NCI-H524 (cell line): ENCODE measurements at regions not wholly inside any gene's neighbourhood (a gene's known extent, or its start where the extent isn't known, plus 50 kb on each side); places are given as distances from the start of the nearest gene placed in this dataset.

ENCODE experiments used
- DNase-seq, 2 experiments: peaks; one replicate each; lab custom pipeline; 2025; lab: John Stamatoyannopoulos, UW

DNA sequence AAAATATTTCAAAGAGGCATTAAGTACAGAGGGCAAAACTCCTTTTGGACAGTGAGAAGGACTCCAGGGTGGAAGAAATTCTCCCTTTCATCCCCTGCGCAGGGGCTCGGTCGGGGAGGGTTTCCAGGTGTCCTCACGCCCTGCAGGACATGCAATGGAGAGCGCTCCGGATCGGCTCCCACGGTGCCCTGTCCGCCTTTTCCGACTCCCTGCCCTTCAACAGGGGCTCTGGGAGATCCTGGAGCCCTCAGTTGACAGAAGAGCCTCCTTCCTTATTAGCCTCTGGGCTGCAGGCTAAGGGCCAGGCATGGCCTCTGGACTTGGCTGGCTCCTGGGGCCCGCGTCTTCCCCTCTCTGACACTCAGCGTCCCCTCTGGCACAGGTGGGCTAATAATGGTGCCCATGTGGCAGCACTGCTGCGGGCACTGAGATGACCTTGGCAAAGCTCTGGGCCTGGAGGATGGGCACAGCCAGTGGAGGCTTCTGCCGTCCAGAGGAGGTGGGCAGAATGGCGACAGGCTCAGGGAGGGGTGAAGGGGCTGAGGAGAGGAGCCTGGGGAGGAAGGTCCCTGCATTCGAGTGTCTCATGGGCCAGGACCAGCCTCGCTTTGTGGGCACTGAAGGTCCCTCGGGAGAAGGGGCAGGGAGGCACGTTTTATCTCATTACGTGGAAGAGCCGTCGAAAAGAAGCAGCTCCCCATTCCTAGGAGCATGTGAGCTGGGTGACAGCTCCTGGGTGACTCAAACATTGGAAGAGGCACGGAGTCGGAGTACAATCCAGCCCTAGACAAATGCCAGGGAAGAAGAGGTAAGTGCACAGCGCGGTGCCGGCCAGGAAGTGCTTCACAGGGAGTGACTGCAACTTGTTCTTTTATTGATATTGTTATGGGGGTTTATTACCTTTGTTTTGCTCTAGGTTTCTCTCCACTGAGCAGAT lies 161.7 kb downstream of the IRF8 start:
- no peak for DNase-seq

DNA sequence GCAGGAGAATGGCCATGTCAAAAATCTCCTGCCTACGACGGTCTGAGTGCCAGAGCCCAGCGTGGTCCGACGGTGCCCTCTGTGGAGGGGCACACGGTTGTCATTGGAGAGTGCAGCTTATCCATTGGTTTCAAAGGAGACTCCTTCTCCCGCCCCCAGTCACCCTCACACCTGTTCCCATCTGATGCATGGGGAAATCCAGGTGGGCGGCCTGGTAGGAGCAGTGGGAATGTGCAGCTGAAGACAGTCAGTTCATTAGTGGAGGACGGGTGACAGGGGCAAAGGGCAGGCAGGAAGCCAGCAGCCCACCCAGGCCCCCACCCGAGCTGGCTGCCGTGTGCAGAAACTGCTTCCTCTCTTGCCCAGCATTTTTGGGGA lies 162.3 kb downstream of the IRF8 start:
- no peak for DNase-seq

DNA sequence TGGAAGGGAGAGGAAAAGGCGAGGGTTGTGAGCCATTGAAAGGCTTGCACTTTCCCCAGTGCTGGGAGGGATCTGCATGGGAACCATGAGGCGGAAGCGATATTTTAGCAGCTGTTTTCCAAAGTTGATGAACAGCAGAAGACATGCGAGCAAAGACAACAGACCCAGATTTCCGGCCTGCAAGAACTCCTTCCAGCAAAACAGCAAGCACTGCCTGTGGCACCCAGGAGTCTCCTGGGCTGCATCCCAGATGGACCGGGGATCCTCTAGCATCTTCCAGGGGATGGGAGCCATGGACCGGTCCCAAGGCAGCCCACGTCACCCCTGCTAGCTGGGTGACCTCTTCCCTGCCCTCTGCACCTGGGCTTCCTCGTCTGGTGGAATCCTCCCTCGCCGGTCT lies 162.8 kb downstream of the IRF8 start:
- no peak for DNase-seq

DNA sequence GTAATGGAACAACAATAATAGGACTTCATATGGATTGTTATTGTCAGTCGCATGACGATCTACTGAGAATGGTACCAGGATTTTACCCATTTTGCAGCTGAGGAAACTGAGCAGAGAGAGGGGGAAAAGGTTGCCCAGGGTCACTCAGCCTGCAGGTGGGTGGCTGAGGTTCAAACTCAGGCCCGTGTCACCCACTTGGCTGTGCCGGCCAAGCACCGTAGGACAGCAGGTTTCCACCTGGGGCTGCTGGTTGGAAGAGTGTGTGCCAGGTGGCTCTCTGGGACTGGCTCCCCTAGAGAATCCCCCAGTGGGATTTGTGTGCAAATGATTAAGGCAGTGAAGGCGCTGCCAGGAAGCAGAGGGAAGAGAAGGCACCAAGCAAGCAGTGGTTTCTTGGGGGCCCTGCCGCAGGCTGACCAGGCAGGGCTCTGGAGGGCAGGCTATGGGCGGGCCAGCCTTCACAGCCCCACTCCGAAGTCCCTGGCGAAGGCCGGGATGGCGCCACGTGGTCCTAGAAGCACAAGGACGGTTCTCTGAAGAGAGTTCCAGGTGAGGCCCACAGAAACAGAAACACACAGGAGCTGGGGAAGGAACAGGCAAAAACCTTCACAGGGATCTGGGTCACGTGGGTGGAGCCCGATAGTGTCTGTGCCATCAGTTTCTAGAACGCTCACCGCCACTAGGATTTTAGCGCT lies 163.5 kb downstream of the IRF8 start:
- DNase-seq, result no peak

DNA sequence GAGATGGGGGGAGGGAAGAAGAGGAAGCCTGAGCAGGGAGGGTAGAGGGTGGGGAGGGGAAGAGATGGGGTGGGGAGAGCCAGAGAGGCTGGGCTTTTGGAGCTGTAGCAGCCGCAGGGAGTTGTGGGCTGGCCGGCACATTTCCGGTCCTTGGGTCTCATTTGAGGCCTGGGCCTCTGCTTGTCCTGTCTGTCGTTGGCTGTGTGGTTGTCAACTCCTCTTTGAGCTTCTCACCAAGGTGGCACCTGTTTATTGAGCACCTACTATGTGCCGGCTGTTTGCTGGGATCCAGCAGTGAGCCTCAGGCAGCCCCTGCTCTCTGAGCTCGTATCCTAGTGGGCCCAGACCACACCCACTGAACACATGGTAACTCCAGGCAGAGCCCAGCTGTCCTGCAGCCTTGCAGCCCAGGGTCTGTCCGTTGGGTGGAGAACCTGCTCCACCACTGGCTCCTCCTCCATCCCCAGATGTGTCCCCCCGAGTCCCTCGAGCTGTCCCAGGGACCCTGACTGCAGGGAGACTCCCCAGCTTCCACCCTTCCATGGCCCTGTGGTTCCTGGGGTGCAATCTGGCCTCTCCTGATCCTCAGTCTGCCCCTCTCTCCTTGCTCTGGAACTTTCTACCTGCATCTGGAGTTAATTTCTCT lies 164.9 kb downstream of the IRF8 start:
- no peak for DNase-seq

DNA sequence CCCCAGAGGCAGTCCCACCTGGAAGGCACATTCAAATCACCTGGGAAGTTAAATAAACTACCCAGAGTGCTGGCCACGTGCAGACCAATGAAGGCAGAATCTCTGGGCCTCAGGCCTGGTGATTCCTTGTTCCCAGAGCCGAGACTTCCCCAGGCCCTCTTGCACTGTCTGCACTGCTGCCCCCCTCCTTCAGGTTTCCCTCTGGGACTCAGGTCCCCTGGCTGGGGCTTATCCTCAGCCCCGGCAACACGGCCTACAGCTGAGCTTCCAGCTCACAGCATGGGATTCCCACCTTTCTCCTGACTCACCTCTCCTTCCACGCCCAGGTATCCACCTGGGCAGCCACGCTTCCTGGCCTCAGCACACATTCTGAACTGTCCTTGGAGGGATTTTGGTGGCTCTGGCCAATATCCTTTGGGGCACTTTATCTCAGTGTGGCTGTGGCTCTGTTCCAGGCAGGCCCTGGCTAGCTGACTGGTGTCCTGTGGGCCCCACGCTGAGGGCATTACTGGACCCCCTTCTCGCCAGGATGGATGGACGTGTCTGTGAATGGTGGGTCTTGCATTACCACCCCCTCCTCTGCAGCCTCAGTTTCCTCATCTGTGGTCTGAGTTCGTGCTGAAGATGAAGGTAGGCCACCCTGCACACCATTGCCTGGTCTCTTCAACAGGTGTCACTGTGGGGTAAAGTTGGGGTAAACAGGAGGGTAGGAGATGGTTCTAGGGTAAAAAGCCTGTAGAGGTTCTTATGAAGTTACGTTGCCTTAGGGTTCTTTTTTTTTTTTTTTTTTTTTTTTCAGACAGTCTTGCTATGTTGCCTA lies 165.7 kb downstream of the IRF8 start:
- DNase-seq, result no peak

DNA sequence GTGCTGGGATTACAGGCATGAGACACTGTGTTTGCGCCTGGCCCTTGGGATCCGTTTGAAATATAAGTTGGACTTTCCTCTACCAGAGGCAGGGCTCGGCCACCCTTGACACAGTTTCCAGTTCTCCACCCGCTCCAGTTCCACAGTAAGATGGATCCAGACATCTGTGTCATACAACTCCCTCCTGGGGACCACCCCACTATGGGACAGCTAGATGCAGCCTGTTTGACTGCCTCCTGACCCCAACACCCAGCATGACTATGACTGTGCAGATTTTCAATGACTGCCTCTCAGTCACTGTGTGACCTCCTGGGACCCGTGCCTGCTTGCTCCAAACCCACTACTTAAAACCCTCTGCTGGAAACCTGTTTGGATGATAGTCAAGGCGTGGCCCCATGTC lies 166.7 kb downstream of the IRF8 start:
- no peak for DNase-seq

DNA sequence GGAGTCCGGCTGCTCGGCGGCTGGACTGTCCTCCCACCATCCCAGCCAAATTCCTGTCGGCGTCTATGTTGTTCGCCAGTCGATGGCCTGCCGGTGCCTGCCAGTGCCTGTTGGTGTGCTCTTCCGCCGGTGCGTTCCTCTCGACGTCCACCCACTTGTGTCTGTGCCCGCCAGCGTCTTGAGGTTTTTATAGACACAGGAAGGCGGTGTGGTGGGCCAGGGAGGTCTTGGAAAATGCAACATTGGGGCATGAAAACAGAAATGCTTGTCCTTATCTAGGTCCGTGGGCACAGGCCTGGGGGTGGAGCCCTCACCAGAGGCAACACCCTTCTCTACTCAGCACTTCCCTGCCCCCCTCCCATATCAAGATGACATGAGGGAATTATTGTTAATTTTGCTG lies 167.8 kb downstream of the IRF8 start:
- DNase-seq, result no peak

DNA sequence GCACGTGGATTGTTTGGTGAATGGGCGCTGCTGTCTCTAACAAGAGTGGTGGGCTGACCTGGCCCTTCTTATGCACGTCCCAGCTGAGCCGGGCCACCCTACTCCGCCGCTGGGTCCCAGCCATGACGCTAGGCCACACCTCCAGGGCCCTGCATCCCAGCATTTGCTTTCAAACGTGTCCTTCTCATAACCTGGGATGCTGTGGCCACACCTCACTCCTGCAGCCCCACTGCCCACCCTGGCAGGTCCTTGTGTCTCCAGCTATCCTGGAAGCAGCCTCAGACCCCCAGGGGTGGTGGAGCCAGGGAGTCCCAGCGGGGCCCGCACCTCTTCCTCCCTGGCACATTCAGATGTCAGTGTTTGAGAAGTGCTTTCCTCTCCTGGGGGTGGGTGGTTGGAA lies 168.6 kb downstream of the IRF8 start:
- DNase-seq, result no peak

DNA sequence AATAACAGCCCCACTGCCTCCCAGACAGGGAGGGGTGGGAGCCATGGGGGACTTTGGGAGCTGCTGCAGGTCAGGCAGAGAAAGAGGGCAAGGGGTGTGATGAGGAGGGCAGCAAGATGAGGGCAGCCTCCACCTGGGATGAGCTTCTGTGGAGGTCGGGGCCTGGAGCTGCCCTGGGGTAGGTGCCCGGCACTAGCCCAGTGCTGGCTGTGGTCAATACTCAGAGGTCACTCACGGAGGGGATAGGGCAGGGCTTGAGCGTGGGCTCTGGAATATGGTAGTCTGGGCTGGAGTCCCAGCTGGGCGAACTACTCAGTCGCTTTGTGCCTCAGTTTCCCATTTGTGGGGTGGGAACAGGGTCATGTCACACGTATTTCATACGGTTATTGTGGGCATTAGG lies 169.0 kb downstream of the IRF8 start:
- DNase-seq, result no peak

DNA sequence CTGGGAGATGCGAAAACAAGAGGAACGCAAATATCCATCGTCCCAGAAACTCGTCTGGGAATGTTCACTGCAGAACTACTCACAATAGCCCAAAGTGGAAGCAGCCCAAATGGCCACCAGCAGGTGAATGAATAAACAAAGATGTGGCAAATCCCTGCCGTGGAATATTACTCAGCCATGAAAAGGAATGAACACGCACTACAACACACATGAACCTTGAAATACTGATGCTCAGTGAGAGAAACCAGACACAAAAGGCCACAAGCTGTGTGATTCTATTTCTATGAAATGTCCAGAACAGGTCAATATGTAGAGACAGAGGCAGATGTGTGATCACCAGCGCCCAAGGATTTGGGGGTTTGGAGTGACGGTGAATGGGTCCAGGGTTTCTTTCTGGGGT lies 169.8 kb downstream of the IRF8 start:
- DNase-seq, result no peak

DNA sequence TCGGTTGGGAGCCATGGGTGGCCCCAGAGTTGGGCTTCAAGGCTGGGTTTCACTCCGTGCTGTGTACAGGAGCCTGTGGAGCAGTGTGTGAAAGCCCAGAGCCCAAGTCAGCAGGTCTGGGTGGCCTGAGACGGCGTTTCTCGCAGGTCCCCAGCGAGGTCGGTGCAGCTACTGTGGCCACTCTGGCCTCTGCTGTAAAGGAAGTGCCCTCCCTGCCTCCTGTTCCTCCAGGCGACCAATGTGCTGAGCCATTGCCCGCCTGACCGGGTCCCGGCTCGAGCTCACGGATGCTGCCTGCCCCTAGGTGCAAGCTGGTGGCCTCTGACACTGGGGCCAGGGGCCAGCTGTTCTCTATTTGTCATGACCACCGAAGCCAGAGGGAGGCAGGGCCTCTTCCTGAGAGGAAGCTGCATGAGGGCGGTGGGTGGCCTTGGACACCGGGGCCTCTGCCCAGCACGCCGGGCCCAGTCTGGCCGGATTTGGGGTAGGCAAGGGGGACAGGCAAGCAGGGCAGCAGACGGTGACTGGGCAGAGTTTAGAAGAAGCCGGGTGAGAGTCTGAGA lies 170.9 kb downstream of the IRF8 start:
- DNase-seq, result no peak

DNA sequence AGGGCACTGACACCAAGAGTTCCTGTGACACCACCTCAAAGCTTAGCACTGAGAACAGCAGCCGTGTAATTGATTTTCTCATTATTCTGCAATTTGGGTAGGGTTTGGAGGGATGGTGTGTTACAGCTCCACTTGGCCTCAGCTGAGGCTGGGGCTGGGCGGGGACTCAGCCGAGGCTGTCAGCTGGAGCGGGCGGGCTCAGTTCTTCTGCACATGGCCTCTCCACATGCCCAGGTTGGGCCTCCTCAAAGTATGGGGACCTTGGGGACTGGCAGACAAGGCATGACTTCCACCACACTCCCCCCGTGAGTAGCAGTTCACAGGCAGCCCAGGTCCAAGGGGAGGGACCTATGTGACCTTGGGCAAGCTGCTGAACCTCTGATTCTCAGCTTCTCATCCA lies 171.5 kb downstream of the IRF8 start:
- DNase-seq, result no peak

DNA sequence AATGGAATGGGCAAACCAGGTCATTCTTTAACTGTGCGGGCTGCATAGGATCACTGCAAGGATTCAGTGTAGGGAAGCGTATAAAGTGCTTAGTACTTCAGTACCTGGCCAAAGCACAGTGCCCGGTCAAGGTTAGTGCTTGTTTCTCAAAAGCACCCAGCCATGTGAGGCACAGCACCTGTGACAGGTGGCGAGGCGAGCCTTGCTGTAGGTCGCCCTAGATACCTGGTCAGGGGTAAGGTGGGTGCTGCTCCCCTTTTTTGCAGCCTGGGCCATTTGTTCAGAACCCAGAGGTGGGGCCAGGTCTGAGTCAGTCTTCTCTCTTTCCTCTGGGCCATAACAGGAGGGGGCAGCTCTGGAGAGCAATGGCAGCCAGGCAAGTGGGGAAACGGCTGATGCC lies 172.0 kb downstream of the IRF8 start:
- no peak for DNase-seq

DNA sequence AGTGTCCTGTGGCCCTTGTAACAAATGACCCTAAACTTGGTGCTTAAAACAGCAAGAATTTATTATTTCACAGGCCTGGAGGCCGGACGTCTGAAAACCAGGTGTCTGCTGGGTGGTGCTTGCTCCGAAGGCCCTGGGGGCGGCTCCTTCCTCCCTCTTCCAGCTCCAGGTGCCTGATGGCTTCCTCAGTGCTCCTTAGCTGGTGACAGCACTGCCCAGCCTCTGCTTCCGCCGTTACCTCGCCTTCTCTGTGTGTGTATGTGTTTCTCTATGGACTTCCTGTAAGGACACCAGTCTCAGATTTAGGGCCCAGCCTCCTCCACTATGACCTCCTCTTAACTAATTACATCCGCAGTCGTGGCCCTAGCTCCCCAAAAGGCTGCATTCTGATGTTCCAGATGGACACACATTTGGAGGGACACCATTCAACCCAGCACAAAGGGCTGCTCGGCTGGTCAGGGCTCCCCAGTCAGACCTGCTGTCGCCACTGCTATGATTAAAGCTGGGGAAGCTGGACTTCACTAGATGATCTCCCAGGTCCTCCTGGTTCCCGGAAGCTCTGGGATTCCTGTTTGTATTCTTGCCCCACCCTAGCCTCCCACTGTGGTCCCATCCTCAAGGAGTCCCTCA lies 172.8 kb downstream of the IRF8 start:
- DNase-seq, result no peak

DNA sequence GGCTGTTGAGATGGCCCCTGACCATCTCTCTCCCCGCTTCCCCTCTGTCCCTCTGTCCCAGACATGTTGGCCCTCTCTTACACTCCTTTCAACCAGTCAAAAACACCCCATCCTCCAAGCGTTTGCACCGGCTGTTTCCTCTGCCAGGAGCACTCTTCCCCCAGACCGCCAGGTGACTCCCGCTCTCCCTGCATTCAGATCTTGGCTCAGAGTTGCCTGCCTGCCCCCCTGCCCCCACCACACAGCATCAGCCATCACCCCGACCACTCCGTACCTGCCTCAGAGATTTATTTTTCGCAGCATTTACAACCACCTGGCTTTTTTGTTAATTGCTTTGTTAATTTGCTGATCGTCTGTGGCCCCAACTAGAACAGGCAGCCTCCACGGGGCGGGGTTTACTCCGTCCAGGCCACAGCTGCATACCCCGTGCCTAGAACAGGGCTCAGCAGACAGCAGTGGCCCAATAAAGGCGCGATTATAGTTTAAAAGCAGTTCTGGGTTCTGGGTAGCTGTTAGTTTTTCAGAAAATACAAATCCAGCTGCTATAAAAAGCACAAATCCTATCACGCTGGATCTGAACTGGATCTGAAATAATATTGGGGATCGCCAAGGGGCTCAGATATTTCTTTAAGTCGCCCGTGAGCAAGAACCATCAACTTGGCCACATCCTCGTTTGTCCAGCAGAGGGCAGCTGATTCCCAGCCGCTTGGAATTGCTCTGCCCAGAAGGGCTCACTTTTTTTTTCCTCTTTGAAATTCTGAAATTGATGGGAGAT lies 173.6 kb downstream of the IRF8 start:
- peak in 1 of 2 experiments; percentile 43 for DNase-seq

DNA sequence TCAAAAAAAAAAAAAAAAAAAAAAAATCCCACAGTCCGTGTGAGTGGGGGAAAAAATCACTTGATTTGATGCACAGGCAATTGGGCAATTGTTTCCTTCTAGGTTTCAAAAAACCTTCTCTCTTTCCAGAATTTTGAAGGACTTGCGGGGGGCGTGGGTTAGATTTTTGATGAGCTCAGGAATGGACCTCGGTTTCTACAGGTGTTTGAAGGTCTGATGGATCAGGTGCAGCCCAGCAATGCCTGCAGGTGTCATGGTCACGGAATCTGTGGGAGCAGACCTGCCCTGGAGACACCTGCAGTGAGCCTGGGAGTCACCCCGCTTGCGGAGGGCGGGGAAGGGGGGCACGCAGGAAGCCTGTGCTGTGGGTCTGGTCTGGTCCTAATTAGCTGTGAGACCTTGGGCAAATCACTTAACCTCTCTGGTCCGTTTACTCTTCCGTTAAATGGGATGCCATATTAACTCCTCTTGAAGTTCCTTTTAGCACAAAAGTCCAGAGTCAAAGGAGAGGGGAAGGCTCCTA lies 174.2 kb downstream of the IRF8 start:
- no peak for DNase-seq

DNA sequence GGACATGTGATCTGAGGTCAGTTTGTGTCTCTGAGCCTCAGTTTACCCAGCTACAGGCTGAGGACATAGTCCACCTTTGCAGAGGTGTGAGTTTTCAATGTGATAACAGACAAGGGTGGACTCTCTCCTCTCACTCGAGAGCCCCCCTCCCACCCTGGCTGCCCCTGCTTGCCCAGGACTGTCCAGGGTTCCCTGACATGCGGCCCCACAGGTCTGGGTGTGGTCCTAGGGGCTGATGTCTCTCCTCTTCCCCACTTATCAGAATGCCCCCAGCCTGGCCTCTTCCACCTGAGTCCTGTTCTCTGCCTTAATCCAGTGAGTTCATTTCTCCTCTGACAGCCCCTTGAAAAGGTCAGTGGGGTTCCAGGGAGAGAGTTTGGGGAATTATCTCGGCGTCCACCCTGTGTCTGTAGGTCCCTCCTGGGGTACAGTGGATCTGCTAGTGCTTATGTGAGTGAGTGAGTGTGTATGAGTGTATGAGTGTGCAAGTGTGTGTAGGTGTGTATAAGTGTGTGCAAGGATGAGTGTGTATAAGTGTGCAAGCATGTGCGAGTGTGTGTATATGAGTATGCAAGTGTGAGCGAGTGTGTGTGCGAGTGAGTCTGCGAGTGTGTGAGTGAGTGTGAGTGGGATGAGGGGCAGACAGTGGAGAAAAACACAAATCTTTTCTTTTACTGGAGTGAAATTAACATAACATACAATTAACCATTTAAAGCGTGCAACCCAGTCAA lies 175.0 kb downstream of the IRF8 start:
- no peak for DNase-seq

DNA sequence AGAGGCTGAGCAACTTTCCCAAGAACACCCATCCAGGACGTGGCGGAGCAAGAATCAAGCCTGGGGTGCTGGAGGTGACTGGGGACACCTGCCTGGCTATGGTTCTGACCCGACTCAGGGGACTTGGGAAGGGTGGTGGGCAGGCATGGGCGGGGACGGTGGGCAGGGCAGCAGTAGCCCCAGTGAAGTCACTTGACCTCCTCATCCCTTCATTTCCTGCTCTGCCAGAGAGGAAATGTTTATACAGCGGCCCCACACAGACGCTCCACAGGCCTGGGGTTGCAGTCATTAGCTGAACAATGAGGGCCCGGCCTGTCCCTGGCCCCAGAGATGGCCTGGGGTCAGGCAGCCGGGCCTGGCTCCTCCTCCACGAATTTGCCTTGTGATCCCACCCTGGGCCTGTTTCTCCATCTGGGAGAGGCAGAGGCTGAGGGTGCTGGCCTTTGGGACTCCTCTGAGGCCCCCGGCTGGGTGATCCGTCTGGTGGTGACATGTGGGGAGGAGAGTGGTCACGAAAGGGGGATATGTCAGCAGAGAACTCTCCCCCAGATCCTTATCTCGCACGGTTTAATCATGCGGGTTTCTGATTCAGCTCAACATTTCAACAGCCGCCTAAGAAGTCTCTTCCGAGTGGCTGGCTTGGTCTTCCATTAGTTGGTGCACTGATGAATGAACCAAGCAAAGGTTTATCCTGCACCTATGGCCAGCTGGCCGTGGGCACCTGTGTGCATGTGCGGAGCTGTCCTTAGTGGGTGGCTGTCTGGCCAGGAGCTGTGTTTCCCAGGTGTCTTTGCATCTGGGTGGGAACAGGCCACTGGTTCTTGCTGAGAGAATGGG lies 175.9 kb downstream of the IRF8 start:
- DNase-seq, result no peak
